ENCODE measurements at regions not wholly inside any gene's neighbourhood (a gene's known extent, or its start where the extent isn't known, plus 50 kb on each side); places are given as distances from the start of the nearest gene placed in this dataset.

DNA sequence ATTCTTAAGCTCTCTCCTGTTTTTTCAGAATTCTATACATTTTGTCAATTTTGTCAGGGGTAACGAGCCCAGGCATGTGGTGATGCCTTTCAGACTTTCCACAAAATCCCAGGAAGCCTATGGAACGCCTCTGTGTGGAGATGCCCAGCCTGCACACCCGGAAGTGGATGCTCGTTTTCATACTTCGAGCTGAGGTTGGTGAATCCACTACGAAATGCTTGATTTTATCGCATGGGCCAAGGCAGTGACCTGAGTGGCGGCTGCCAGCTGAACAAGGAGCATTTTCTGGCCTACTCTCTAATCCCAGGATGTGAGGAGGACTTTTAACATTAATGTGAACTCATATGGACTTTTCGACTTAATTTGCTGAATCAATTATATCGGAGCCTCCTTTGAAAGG lies 426.7 kb upstream of the B3GAT1 start:
- H3K36me3 Mint-ChIP-seq, result no peaks in the 10 kb centered on the region
- H3K9me3 ChIP-seq (ENCODE audit: low read depth), result no peaks in the 10 kb centered on the region
- peaks cover 8% of the 10 kb centered on the region for H3F3A ChIP-seq (ENCODE audit: low read depth)
- peak overlapping the region; percentile 19 for H3K27ac Mint-ChIP-seq
- H3K4me1 ChIP-seq, result peaks cover 9% of the 10 kb centered on the region
- H3K9me3 Mint-ChIP-seq, result peaks cover 3% of the 10 kb centered on the region
- no peak overlapping the region for H3K4me2 ChIP-seq
- no peak overlapping the region for H3K4me3 Mint-ChIP-seq
- no peaks in the 10 kb centered on the region for H3K79me2 ChIP-seq (ENCODE audit: low read depth)
- H3K27ac ChIP-seq, result no peak overlapping the region
- H3K27me3 Mint-ChIP-seq (ENCODE audit: insufficient read depth, low read depth), result peaks cover 14% of the 10 kb centered on the region
- DNase-seq (ENCODE audit: low spot score), result no peak
- H3K4me1 Mint-ChIP-seq, result peaks cover 20% of the 10 kb centered on the region
- no peak overlapping the region for H3K9ac ChIP-seq
- H3K27me3 ChIP-seq, result no peaks in the 10 kb centered on the region
- no peak overlapping the region for H3K4me3 ChIP-seq
- no peaks in the 10 kb centered on the region for H3K36me3 ChIP-seq
- TF ChIP-seq EZH2 (IDR thresholded peaks at IDR 0.05), result no peak
- TF ChIP-seq EZH2phosphoT487 (IDR thresholded peaks at IDR 0.05), result no peak
- no peak for TF ChIP-seq CTCF (IDR thresholded peaks at IDR 0.05)
- no peaks in the 10 kb centered on the region for H4K20me1 ChIP-seq (ENCODE audit: low read depth)
- no peak overlapping the region for H2AFZ ChIP-seq (replicated peaks)

GRCh38 chr11:134837887-134838232 lies 425.8 kb upstream of the B3GAT1 start:
- Histone ChIP-seq H3F3A (ENCODE audit: low read depth) (peaks cover 8% of the 10 kb centered on the region), H3K36me3 (no peaks in the 10 kb centered on the region), H3K9ac (no peak overlapping the region), H4K20me1 (ENCODE audit: low read depth) (no peaks in the 10 kb centered on the region), H3K9me3 (ENCODE audit: low read depth) (no peaks in the 10 kb centered on the region), H3K4me1 (peaks cover 9% of the 10 kb centered on the region), H3K79me2 (ENCODE audit: low read depth) (no peaks in the 10 kb centered on the region), H3K27me3 (no peaks in the 10 kb centered on the region), H3K4me2 (no peak overlapping the region), H2AFZ (replicated peaks) (no peak overlapping the region), H3K27ac (no peak overlapping the region), H3K4me3 (no peak overlapping the region)
- Mint-ChIP-seq H3K36me3 (no peaks in the 10 kb centered on the region), H3K27me3 (ENCODE audit: insufficient read depth, low read depth) (peaks cover 11% of the 10 kb centered on the region), H3K27ac (no peak overlapping the region), H3K9me3 (peaks cover 3% of the 10 kb centered on the region), H3K4me1 (peaks cover 19% of the 10 kb centered on the region), H3K4me3 (no peak overlapping the region)
- TF ChIP-seq EZH2phosphoT487 (IDR thresholded peaks at IDR 0.05) (no peak), EZH2 (IDR thresholded peaks at IDR 0.05) (no peak), CTCF (IDR thresholded peaks at IDR 0.05) (no peak)
- no peak for DNase-seq (ENCODE audit: low spot score)

DNA sequence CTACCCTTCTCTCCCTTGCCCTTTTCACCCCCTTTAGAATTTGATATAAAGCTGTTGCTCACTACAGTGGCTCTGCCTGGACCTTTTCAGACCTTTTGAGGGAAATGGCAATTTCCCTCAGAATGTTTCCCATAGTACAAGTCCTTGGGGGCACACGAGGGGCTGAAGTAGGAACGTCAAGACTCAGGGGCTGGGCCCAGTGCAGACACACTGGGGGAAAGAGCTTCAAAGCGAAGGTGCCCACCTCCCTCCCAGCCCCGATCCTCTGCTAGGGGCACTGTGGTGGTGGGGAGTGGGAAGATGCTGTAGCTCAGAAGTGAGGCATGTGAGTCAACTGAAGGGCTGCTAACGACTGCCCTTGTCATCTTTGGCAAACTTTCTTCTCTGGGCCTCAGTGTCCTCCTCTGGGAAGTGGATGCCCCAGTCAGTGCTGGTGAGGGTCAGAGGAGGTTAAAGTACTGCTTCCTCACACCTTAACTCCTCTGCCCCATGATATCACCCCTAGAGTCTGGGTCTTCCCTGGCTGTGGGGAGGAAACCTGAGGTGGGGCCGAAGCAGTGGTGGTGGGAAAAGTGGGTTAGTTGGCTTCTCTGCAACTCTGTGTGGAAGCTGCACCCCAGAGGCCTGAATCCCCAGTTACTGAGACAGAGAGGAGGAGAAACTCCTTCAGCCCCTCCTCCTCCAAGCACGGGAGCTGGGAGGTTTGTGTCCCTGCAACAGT lies 425.3 kb upstream of the B3GAT1 start:
- H3K4me3 Mint-ChIP-seq, result no peak overlapping the region
- H4K20me1 ChIP-seq (ENCODE audit: low read depth), result no peaks in the 10 kb centered on the region
- peaks cover 6% of the 10 kb centered on the region for H3K9me3 Mint-ChIP-seq

More for the DNA sequence above, 425.3 kb upstream of the B3GAT1 start:
- Mint-ChIP-seq H3K4me1 (peaks cover 19% of the 10 kb centered on the region), H3K27me3 (ENCODE audit: insufficient read depth, low read depth) (peaks cover 11% of the 10 kb centered on the region), H3K27ac (no peak overlapping the region), H3K36me3 (no peaks in the 10 kb centered on the region)
- Histone ChIP-seq H3K27me3 (no peaks in the 10 kb centered on the region), H3K4me1 (peaks cover 9% of the 10 kb centered on the region), H3K36me3 (no peaks in the 10 kb centered on the region), H3K4me2 (peak overlapping the region; percentile 10), H3F3A (ENCODE audit: low read depth) (peaks cover 8% of the 10 kb centered on the region), H3K9ac (no peak overlapping the region), H3K4me3 (no peak overlapping the region), H2AFZ (replicated peaks) (no peak overlapping the region), H3K9me3 (ENCODE audit: low read depth) (no peaks in the 10 kb centered on the region), H3K79me2 (ENCODE audit: low read depth) (no peaks in the 10 kb centered on the region), H3K27ac (no peak overlapping the region)
- TF ChIP-seq CTCF (IDR thresholded peaks at IDR 0.05) (no peak), EZH2phosphoT487 (IDR thresholded peaks at IDR 0.05) (no peak), EZH2 (IDR thresholded peaks at IDR 0.05) (no peak)
- DNase-seq (ENCODE audit: low spot score), result no peak
